Gastroesophageal sphincter (tissue), 4 donors: ENCODE measurements at regions not wholly inside any gene's neighbourhood (a gene's known extent, or its start where the extent isn't known, plus 50 kb on each side); places are given as distances from the start of the nearest gene placed in this dataset.

Experiments
- ATAC-seq: fragments of 150-250 bp; one replicate; pipeline ENCODE4 v1.9.1; 2016; ENCODE audit warnings: mild to moderate bottlenecking, moderate library complexity
- H3K27ac ChIP-seq, 4 donors: fragments of 200-600 bp; sonication (generic) in 3 of 4; 1 replicate in 3 of 4; 2 replicates in 1 of 4; pipeline ENCODE4 v1.5.1; 2016 to 2019
- H3K27me3 ChIP-seq: fragments of 200-600 bp; sonication (generic); one replicate; pipeline ENCODE4 v1.5.1; 2019
- H3K36me3 ChIP-seq, 2 donors: fragments of 200-600 bp; sonication (generic); one replicate each; pipeline ENCODE4 v1.5.1; 2019; ENCODE audit warnings: control low read depth in 1 of 2
- H3K4me1 ChIP-seq, 3 donors: fragments of 200-600 bp; sonication (generic); 1 replicate in 2 of 3; 2 replicates in 1 of 3; pipeline ENCODE4 v1.5.1; 2016 to 2019; ENCODE audit warnings: control low read depth in 2 of 3
- H3K4me3 ChIP-seq, 2 donors: fragments of 200-600 bp; sonication (generic); one replicate each; pipeline ENCODE4 v1.5.1; 2019; ENCODE audit warnings: mild to moderate bottlenecking in 1 of 2, moderate library complexity in 1 of 2
- H3K9me3 ChIP-seq, 3 donors: fragments of 200-600 bp; sonication (generic); one replicate each; pipeline ENCODE4 v1.5.1; 2017 to 2019; ENCODE audit warnings: control low read depth in 2 of 3
- EP300 ChIP-seq: sonication (generic); formaldehyde crosslinking; IDR thresholded peaks from one replicate; pipeline ENCODE4 v1.6.1; 2017; ENCODE audit warnings: antibody characterized with exemption, mild to moderate bottlenecking
- POLR2A ChIP-seq, 2 donors: fragments of 450-650 bp; IDR thresholded peaks; one replicate each; pipeline ENCODE4 v1.6.1; 2017; ENCODE audit warnings: antibody characterized with exemption in 2 of 2, mild to moderate bottlenecking in 2 of 2, moderate library complexity in 1 of 2
- POLR2AphosphoS5 ChIP-seq: sonication (generic); formaldehyde crosslinking; IDR thresholded peaks from one replicate; pipeline ENCODE4 v1.6.1; 2017; ENCODE audit warnings: antibody characterized with exemption
- WGBS, 2 donors: methylation state at CpG; one replicate each; pipeline ENCODE4 v1.1.5; 2018; ENCODE audit warnings: low coverage in 1 of 2; 5-methylcytosine and 5-hydroxymethylcytosine counted together
- TF ChIP-seq, protein P1 (sequence below), 4 experiments: fragments of 200-600 bp in 2 of 4; fragments of 450-650 bp in 2 of 4; sonication (generic) in 1 of 4; IDR thresholded peaks; one replicate each; pipeline ENCODE4 v1.5.1; 2017 to 2019; ENCODE audit warnings: antibody characterized with exemption in 4 of 4, mild to moderate bottlenecking in 2 of 4, moderate library complexity in 2 of 4

DNA sequence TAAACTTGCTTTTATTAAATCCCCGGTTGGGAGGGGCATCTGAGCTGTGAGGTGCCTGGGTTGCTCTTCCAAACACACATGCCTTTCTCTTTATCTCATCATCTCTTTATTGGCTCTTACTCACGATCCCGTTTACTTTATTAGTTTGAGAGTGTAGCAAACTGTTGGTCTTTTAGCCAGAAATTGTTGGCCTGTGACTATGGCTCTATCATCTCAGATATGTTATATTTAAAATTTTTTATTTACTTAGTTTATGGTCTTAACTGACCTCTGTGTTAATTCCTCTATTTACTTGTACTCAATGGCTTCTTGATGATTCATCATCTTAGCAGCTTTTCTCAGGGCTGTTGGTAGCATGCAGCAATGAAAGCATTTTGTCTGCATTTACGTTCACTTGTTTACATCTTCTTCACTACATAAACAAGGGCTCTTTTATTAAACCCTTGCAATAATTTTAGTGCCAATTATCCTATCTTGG lies 408.4 kb downstream of the HRH4 start:
- Histone ChIP-seq H3K27me3 (no peaks in the 10 kb centered on the region), H3K27ac (no peak overlapping the region), H3K36me3 (no peaks in the 10 kb centered on the region), H3K4me3 (no peak overlapping the region), H3K9me3 (no peaks in the 10 kb centered on the region), H3K4me1 (no peaks in the 10 kb centered on the region)
- ATAC-seq: no peak
- TF ChIP-seq POLR2A (IDR thresholded peaks at IDR 0.05) (no peak), EP300 (no peak), POLR2AphosphoS5 (no peak)
- TF ChIP-seq, protein P1, sequence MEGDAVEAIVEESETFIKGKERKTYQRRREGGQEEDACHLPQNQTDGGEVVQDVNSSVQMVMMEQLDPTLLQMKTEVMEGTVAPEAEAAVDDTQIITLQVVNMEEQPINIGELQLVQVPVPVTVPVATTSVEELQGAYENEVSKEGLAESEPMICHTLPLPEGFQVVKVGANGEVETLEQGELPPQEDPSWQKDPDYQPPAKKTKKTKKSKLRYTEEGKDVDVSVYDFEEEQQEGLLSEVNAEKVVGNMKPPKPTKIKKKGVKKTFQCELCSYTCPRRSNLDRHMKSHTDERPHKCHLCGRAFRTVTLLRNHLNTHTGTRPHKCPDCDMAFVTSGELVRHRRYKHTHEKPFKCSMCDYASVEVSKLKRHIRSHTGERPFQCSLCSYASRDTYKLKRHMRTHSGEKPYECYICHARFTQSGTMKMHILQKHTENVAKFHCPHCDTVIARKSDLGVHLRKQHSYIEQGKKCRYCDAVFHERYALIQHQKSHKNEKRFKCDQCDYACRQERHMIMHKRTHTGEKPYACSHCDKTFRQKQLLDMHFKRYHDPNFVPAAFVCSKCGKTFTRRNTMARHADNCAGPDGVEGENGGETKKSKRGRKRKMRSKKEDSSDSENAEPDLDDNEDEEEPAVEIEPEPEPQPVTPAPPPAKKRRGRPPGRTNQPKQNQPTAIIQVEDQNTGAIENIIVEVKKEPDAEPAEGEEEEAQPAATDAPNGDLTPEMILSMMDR (IDR thresholded peaks at IDR 0.05): no peak
- 12 to 26% methylated on average over 4 of the region's 4 CpGs for WGBS, 2 donors

DNA sequence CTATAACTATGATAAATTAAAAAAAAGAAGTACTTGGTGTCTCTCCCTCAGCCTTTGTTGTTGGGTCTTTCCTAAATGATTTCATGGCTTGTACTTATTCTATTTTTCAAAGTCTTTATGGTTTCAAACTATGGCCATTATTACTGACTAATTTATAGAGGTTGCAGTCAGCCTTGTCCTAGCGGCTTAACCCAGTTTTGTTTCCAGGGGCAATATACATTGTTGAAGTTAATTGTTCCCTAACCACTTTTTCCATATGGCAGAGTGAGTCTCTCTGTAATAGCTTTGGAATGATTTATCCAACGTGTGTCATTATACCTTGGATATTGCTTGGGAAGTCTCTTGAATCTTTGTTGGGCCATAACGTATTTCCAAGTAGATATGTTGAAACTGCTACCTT lies 408.8 kb downstream of the HRH4 start:
- no peak for ATAC-seq
- no peaks in the 10 kb centered on the region for H3K27me3 ChIP-seq
- H3K4me3 ChIP-seq: no peak overlapping the region
- TF ChIP-seq EP300 (no peak), POLR2AphosphoS5 (no peak), POLR2A (IDR thresholded peaks at IDR 0.05) (no peak)
- TF ChIP-seq, protein P1 (IDR thresholded peaks at IDR 0.05): no peak
- no peaks in the 10 kb centered on the region for H3K4me1 ChIP-seq
- H3K9me3 ChIP-seq: no peaks in the 10 kb centered on the region
- 53 to 89% methylated on average over 3 of the region's 3 CpGs for WGBS, 2 donors
- H3K36me3 ChIP-seq: no peaks in the 10 kb centered on the region
- no peak overlapping the region for H3K27ac ChIP-seq

DNA sequence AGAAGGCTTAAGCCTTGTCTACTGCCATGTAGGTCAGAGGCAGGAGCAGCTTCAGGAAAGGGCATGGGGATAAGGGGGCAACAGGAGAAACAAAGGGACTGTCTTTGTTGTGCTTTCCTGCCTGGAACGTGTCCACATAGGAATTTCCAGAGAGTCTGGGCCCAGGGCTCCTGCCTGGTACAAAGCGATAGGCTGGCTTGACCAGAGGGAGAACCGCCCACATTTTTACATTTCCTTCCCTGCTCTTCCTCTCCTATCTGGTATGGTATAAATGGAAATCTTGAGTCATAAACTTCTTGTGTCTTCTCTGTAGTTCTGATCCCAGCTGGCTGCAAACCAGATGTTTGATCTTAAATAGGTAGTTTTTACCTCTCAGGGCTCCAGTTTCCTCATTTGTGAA lies 414.8 kb downstream of the HRH4 start:
- Histone ChIP-seq H3K27me3 (peaks cover 12% of the 10 kb centered on the region), H3K4me3 (no peak overlapping the region), H3K36me3 (no peaks in the 10 kb centered on the region), H3K27ac (no peak overlapping the region), H3K4me1 (no peaks in the 10 kb centered on the region), H3K9me3 (no peaks in the 10 kb centered on the region)
- WGBS, 2 donors: 73 to 78% methylated on average over 3 of the region's 3 CpGs
- TF ChIP-seq, protein P1 (IDR thresholded peaks at IDR 0.05): no peak
- TF ChIP-seq POLR2AphosphoS5 (no peak), EP300 (no peak)
- no peak for ATAC-seq

DNA sequence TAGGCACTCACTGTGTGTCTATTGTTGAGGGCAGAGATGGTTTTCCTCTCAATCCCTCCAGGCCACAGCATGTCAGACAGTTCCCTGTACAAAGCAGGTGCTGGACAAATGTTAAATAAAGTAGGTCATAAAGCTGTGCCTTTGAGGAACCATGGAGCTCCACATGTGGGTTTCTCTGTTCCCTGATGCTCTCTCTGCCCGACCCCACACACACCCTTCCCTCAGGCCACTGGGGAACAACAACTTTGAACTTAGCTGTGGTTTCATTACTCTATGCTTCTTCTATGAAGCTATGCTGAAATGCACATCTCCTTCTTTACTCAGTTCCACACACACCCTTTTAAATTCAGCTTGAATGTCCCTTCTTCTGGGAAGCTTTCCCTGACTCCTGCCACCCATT lies 415.3 kb downstream of the HRH4 start:
- H3K27ac ChIP-seq: no peak overlapping the region
- no peaks in the 10 kb centered on the region for H3K4me1 ChIP-seq
- no peak for ATAC-seq
- H3K36me3 ChIP-seq: no peaks in the 10 kb centered on the region
- WGBS, 2 donors: 38 to 88% methylated on average over 1 of the region's 1 CpG
- no peak overlapping the region for H3K4me3 ChIP-seq
- no peaks in the 10 kb centered on the region for H3K9me3 ChIP-seq
- TF ChIP-seq POLR2AphosphoS5: no peak
- no peak for TF ChIP-seq EP300
- TF ChIP-seq POLR2A (IDR thresholded peaks at IDR 0.05): no peak
- TF ChIP-seq, protein P1 (IDR thresholded peaks at IDR 0.05): no peak
- peaks cover 12% of the 10 kb centered on the region for H3K27me3 ChIP-seq

DNA sequence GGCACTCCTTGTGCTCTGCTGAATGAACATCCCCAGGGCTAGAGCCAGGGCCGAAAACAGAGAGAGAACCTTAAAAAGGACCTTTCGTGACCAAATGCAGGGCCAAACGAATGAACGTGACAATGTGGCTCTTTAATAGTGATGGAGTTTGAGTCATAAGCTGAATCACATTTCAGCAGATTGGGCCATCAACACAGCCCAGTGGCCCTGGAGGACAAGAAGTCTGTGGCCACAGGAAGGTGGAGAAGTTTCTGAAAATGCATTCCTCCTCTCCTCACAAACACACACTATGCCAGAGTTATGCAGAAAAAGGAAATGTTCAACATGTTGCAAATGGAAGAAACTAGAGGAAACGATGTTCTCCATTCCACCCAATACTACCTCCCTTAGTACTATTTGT lies 415.8 kb downstream of the HRH4 start:
- Histone ChIP-seq H3K27ac (no peak overlapping the region), H3K36me3 (no peaks in the 10 kb centered on the region), H3K4me3 (no peak overlapping the region), H3K9me3 (no peaks in the 10 kb centered on the region), H3K27me3 (peaks cover 12% of the 10 kb centered on the region), H3K4me1 (no peaks in the 10 kb centered on the region)
- 79 to 92% methylated on average over 2 to 4 of the region's 5 CpGs for WGBS, 2 donors
- TF ChIP-seq POLR2A (IDR thresholded peaks at IDR 0.05) (no peak), POLR2AphosphoS5 (no peak), EP300 (no peak)
- TF ChIP-seq, protein P1 (IDR thresholded peaks at IDR 0.05): no peak
- no peak for ATAC-seq
